Breast epithelium (tissue), 4 donors: ENCODE measurements at regions not wholly inside any gene's neighbourhood (a gene's known extent, or its start where the extent isn't known, plus 50 kb on each side); places are given as distances from the start of the nearest gene placed in this dataset.

Source experiments
- DNase-seq, 2 donors: peaks; one replicate each; pipeline ENCODE4 v3.0.0-alpha.2; 2019; ENCODE audit warnings: low spot score in 2 of 2
- H3K27ac ChIP-seq, 2 donors: fragments of 200-600 bp; sonication (generic) in 1 of 2; one replicate each; pipeline ENCODE4 v1.5.1; 2016 to 2019; ENCODE audit warnings: mild to moderate bottlenecking in 1 of 2
- H3K27me3 ChIP-seq, 2 donors: fragments of 200-600 bp; sonication (generic) in 1 of 2; one replicate each; pipeline versions ENCODE4 v1.5.1 to v1.6.0; 2017 to 2019; ENCODE audit warnings: control low read depth in 1 of 2, mild to moderate bottlenecking in 1 of 2
- H3K36me3 ChIP-seq: fragments of 200-600 bp; one replicate; pipeline ENCODE4 v1.5.1; 2019
- H3K4me1 ChIP-seq, 2 donors: fragments of 200-600 bp; sonication (generic); one replicate each; pipeline ENCODE4 v1.5.1; 2016 to 2019; ENCODE audit warnings: control low read depth in 1 of 2
- H3K4me3 ChIP-seq, 3 donors: fragments of 200-600 bp; sonication (generic); 1 replicate in 2 of 3; 2 replicates in 1 of 3; pipeline ENCODE4 v1.5.1; 2016 to 2019; ENCODE audit warnings: mild to moderate bottlenecking in 3 of 3, moderate library complexity in 2 of 3
- H3K9me3 ChIP-seq, 2 donors: fragments of 200-600 bp; sonication (generic) in 1 of 2; one replicate each; pipeline ENCODE4 v1.5.1; 2016 to 2019; ENCODE audit warnings: control low read depth in 1 of 2
- POLR2A ChIP-seq: fragments of 450-650 bp; IDR thresholded peaks from one replicate; pipeline ENCODE4 v1.6.1; 2016; ENCODE audit warnings: antibody characterized with exemption, mild to moderate bottlenecking, moderate library complexity
- POLR2AphosphoS5 ChIP-seq, 3 donors: sonication (generic); formaldehyde crosslinking; IDR thresholded peaks; one replicate each; pipeline ENCODE4 v1.6.1; 2017; ENCODE audit warnings: antibody characterized with exemption in 3 of 3
- intact Hi-C: fragments of 100-400 bp; cut with DNase I; formaldehyde crosslinking; loops from one replicate; pipeline ENCODE4 v1.15.1; 2023; ENCODE audit warnings: low total_unique reads
- TF ChIP-seq, protein P1 (sequence below), 3 donors: fragments of 450-650 bp; IDR thresholded peaks; one replicate each; pipeline ENCODE4 v1.5.1; 2016 to 2017; ENCODE audit warnings: antibody characterized with exemption in 3 of 3, mild to moderate bottlenecking in 3 of 3, moderate library complexity in 3 of 3

DNA sequence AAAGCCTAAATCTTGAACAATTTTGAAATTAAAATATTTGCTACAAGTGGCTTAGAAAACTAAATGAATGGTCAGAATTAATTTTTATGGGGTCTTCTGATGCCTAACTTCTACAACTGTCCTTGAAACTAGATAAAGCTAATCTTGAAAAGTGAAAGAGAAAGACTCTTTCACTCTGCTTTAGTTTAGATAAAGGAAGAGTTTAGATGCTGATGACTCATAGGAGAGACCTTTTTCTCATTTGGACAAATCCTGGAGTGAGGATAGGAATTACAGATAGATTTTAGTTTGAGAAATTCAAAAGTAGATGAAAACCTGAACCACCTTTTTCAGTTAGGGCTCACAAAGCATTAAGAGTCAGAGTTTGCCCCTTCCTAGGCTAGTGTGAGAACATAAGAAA is 342.3 kb upstream of the GRID2 start:
- H3K36me3 ChIP-seq: no peaks in the 10 kb centered on the region
- H3K4me1 ChIP-seq: no peaks in the 10 kb centered on the region
- H3K4me3 ChIP-seq: no peak overlapping the region
- no peak for TF ChIP-seq POLR2AphosphoS5 (IDR thresholded peaks at IDR 0.05)
- TF ChIP-seq, protein P1, sequence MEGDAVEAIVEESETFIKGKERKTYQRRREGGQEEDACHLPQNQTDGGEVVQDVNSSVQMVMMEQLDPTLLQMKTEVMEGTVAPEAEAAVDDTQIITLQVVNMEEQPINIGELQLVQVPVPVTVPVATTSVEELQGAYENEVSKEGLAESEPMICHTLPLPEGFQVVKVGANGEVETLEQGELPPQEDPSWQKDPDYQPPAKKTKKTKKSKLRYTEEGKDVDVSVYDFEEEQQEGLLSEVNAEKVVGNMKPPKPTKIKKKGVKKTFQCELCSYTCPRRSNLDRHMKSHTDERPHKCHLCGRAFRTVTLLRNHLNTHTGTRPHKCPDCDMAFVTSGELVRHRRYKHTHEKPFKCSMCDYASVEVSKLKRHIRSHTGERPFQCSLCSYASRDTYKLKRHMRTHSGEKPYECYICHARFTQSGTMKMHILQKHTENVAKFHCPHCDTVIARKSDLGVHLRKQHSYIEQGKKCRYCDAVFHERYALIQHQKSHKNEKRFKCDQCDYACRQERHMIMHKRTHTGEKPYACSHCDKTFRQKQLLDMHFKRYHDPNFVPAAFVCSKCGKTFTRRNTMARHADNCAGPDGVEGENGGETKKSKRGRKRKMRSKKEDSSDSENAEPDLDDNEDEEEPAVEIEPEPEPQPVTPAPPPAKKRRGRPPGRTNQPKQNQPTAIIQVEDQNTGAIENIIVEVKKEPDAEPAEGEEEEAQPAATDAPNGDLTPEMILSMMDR (IDR thresholded peaks at IDR 0.05): no peak
- no peaks in the 10 kb centered on the region for H3K27me3 ChIP-seq
- H3K9me3 ChIP-seq: no peaks in the 10 kb centered on the region
- no peak overlapping the region for H3K27ac ChIP-seq
- intact Hi-C loops: no loop called here
- no peak for DNase-seq

DNA sequence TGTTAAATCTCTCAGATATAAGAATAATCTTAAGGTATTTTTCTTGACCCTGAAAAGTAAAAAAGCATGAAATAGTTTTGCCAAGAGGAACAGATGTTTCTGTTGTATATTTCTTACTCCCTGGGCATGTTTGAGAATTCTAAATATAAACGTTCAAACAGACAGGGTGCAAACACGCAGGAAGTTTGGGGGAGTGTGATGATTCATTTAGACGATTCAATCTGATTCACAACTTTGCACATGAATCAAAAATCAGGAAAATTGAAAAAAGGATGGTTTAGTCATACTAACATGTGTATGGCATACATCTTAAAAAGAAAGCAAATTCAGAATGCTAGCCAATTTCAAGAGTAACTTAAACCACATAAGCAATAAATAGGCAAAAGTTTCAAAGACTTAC is 340.3 kb upstream of the GRID2 start:
- H3K36me3 ChIP-seq: no peaks in the 10 kb centered on the region

DNA sequence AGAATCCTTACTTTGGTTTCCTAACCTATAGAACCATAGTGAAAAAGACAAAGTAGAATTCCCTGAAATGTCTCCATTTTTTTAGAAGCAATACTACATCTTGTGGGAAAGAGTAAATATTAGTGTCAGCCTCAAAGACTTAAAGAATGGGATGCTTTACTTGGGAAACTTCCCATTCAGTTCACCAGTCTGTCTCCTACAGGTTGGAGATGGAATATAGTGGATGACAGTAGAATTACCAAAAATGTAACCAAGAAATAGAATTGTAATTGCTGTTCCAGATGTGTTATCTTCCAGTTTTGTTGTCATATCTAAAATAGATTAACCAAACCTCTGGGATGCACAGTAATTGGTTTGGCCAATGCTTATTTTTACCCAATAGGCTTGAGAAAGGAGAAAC is 338.6 kb upstream of the GRID2 start:
- Histone ChIP-seq H3K4me3 (no peak overlapping the region), H3K27ac (no peak overlapping the region), H3K9me3 (no peaks in the 10 kb centered on the region), H3K27me3 (no peaks in the 10 kb centered on the region), H3K4me1 (no peaks in the 10 kb centered on the region), H3K36me3 (no peaks in the 10 kb centered on the region)
- TF ChIP-seq POLR2A (no peak), POLR2AphosphoS5 (IDR thresholded peaks at IDR 0.05) (no peak)
- TF ChIP-seq, protein P1 (IDR thresholded peaks at IDR 0.05): no peak
- intact Hi-C loops: no loop called here
- no peak for DNase-seq

More for the DNA sequence above, 340.3 kb upstream of the GRID2 start:
- Histone ChIP-seq H3K4me1 (no peaks in the 10 kb centered on the region), H3K4me3 (no peak overlapping the region), H3K27ac (no peak overlapping the region), H3K27me3 (no peaks in the 10 kb centered on the region), H3K9me3 (no peaks in the 10 kb centered on the region)
- intact Hi-C loops: no loop called here
- TF ChIP-seq, protein P1 (IDR thresholded peaks at IDR 0.05): no peak
- TF ChIP-seq POLR2AphosphoS5 (IDR thresholded peaks at IDR 0.05): no peak
- no peak for TF ChIP-seq POLR2A
- DNase-seq: no peak

DNA sequence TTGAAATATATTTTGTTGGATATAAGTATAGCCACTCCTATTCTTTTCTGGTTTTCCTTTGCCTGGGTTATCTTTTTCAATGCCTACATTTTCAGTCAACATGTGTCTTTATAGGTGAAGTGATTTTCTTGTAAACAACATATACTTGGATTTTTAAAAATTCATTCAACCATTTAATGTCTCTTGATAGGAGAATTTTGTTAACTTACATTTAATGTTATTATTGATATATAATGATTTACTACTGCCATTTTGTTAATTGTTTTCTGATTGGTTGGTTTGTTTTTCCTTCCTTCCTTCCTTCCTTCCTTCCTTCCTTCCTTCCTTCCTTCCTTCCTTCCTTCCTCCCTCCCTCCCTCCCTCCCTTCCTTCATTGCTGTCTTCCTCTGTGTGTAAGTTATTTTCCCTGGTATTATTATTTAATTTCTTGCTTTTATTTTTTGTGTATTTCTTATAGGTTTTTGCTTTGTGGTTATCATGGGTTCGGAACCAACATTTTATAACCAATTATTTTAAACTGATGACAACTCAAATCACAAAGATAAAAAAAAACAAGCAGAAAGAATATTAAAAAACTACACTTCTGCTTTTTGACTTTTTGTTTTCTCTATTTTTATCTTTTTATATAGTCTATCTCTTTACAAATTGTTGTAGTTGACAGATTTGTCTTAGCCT is 330.1 kb upstream of the GRID2 start:
- no peak for DNase-seq
- Histone ChIP-seq H3K4me1 (no peaks in the 10 kb centered on the region), H3K36me3 (no peaks in the 10 kb centered on the region), H3K4me3 (no peak overlapping the region), H3K27ac (no peak overlapping the region), H3K27me3 (no peaks in the 10 kb centered on the region), H3K9me3 (peaks cover 5 to 6% of the 10 kb centered on the region in 2 donors)
- no peak for TF ChIP-seq POLR2AphosphoS5 (IDR thresholded peaks at IDR 0.05)
- no peak for TF ChIP-seq POLR2A
- TF ChIP-seq, protein P1 (IDR thresholded peaks at IDR 0.05): no peak
- intact Hi-C loops: loop anchor here (5.0 kb wide), 1 partner anchor 44 kb away; no protein-coding TSS in a partner anchor

DNA sequence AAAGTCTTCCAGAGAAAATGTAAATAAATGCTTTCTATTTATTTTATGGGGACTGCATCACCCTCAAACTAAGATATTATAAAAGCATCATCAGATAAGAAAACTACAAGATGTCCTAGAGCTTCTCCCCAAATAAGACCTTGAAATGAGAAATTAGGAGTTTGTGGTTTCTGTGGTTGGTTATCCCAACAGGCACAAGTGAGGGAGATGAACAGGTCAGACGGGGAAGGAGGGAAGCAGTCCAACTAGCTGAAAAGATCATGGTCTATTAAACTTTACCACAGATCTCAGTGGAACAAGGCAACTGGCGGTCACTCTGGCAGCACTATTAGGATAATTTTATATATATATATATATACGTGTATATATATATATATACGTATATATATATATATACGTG is 319.3 kb upstream of the GRID2 start:
- DNase-seq: no peak
- intact Hi-C loops: no loop called here

More for the DNA sequence above, 319.3 kb upstream of the GRID2 start:
- H3K27me3 ChIP-seq: no peaks in the 10 kb centered on the region
- no peak overlapping the region for H3K4me3 ChIP-seq
- H3K27ac ChIP-seq: no peak overlapping the region
- H3K9me3 ChIP-seq: no peaks in the 10 kb centered on the region
- TF ChIP-seq POLR2A (no peak), POLR2AphosphoS5 (IDR thresholded peaks at IDR 0.05) (no peak)
- TF ChIP-seq, protein P1 (IDR thresholded peaks at IDR 0.05): no peak
- no peaks in the 10 kb centered on the region for H3K4me1 ChIP-seq
- H3K36me3 ChIP-seq: no peaks in the 10 kb centered on the region
